Vagina (tissue), 2 donors: ENCODE measurements at regions not wholly inside any gene's neighbourhood (a gene's known extent, or its start where the extent isn't known, plus 50 kb on each side); places are given as distances from the start of the nearest gene placed in this dataset.

ENCODE experiments used
- CTCF ChIP-seq, 3 experiments: fragments of 450-650 bp in 2 of 3; fragments of 200-600 bp in 1 of 3; sonication (generic) in 1 of 3; IDR thresholded peaks; one replicate each; pipeline ENCODE4 v1.5.1; 2017 to 2019; ENCODE audit warnings: antibody characterized with exemption in 3 of 3, mild to moderate bottlenecking in 2 of 3, moderate library complexity in 2 of 3
- POLR2A ChIP-seq, 2 donors: fragments of 450-650 bp; IDR thresholded peaks; one replicate each; pipeline ENCODE4 v1.6.1; 2017; ENCODE audit warnings: antibody characterized with exemption in 2 of 2, mild to moderate bottlenecking in 2 of 2, moderate library complexity in 2 of 2
- POLR2AphosphoS5 ChIP-seq, 2 donors: sonication (generic); formaldehyde crosslinking; IDR thresholded peaks; one replicate each; pipeline ENCODE4 v1.9.0; 2017; ENCODE audit warnings: antibody characterized with exemption in 2 of 2, mild to moderate bottlenecking in 2 of 2, low read depth in 1 of 2; ENCODE audit not compliant: insufficient read depth in 1 of 2

- TF ChIP-seq POLR2AphosphoS5 (IDR thresholded peaks at IDR 0.05; ENCODE audit: insufficient read depth in 1 of 2, low read depth in 1 of 2) (no peak), CTCF (IDR thresholded peaks at IDR 0.05) (no peak), POLR2A (IDR thresholded peaks at IDR 0.05) (no peak)
Measured at GRCh38 chr18:28777756-28778155, 600.8 kb upstream of the CDH2 start.
